Breast epithelium (tissue), 4 donors: ENCODE measurements at regions not wholly inside any gene's neighbourhood (a gene's known extent, or its start where the extent isn't known, plus 50 kb on each side); places are given as distances from the start of the nearest gene placed in this dataset.

ENCODE experiments used
- DNase-seq, 2 donors: peaks; one replicate each; pipeline ENCODE4 v3.0.0-alpha.2; 2019; ENCODE audit warnings: low spot score in 2 of 2
- H3K27ac ChIP-seq, 2 donors: fragments of 200-600 bp; sonication (generic) in 1 of 2; one replicate each; pipeline ENCODE4 v1.5.1; 2016 to 2019; ENCODE audit warnings: mild to moderate bottlenecking in 1 of 2
- H3K27me3 ChIP-seq, 2 donors: fragments of 200-600 bp; sonication (generic) in 1 of 2; one replicate each; pipeline versions ENCODE4 v1.5.1 to v1.6.0; 2017 to 2019; ENCODE audit warnings: control low read depth in 1 of 2, mild to moderate bottlenecking in 1 of 2
- H3K36me3 ChIP-seq: fragments of 200-600 bp; one replicate; pipeline ENCODE4 v1.5.1; 2019
- H3K4me1 ChIP-seq, 2 donors: fragments of 200-600 bp; sonication (generic); one replicate each; pipeline ENCODE4 v1.5.1; 2016 to 2019; ENCODE audit warnings: control low read depth in 1 of 2
- H3K4me3 ChIP-seq, 3 donors: fragments of 200-600 bp; sonication (generic); 1 replicate in 2 of 3; 2 replicates in 1 of 3; pipeline ENCODE4 v1.5.1; 2016 to 2019; ENCODE audit warnings: mild to moderate bottlenecking in 3 of 3, moderate library complexity in 2 of 3
- H3K9me3 ChIP-seq, 2 donors: fragments of 200-600 bp; sonication (generic) in 1 of 2; one replicate each; pipeline ENCODE4 v1.5.1; 2016 to 2019; ENCODE audit warnings: control low read depth in 1 of 2
- POLR2A ChIP-seq: fragments of 450-650 bp; IDR thresholded peaks from one replicate; pipeline ENCODE4 v1.6.1; 2016; ENCODE audit warnings: antibody characterized with exemption, mild to moderate bottlenecking, moderate library complexity
- POLR2AphosphoS5 ChIP-seq, 3 donors: sonication (generic); formaldehyde crosslinking; IDR thresholded peaks; one replicate each; pipeline ENCODE4 v1.6.1; 2017; ENCODE audit warnings: antibody characterized with exemption in 3 of 3
- intact Hi-C: fragments of 100-400 bp; cut with DNase I; formaldehyde crosslinking; loops from one replicate; pipeline ENCODE4 v1.15.1; 2023; ENCODE audit warnings: low total_unique reads
- TF ChIP-seq, protein P1 (sequence below), 3 donors: fragments of 450-650 bp; IDR thresholded peaks; one replicate each; pipeline ENCODE4 v1.5.1; 2016 to 2017; ENCODE audit warnings: antibody characterized with exemption in 3 of 3, mild to moderate bottlenecking in 3 of 3, moderate library complexity in 3 of 3

DNA sequence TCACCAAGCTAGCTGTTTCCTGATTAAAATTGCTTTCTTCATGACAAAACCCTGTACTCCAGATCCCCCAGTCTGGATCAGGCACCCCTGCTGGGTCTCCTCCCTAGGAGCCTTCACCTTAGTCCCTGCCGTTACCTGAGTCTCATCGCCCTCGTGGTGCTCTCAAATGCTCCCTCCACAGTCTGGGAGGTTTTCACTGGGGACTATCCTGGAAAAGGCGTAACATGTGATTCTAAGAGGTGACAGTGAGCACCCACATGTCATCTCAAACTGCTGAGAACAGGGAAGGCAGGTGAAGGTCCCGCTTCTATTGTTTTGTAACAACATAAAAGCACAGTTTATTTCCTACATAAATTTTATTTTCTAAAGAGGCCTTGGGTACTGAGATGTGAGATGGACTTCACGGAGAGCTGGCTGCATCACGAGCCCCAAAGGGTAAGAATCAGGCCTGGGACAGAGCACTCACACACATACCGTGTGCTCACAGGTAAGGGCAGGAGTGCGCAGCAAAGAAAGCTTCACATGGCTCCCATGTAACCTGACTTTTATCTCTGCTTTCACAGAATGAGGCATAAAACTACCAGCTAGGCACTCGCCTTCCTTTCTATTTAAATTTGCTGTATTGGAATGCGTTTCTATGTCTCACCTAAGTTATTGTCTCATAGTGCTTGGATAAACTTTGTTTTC lies 531.5 kb downstream of the RNF144A start:
- TF ChIP-seq, protein P1, sequence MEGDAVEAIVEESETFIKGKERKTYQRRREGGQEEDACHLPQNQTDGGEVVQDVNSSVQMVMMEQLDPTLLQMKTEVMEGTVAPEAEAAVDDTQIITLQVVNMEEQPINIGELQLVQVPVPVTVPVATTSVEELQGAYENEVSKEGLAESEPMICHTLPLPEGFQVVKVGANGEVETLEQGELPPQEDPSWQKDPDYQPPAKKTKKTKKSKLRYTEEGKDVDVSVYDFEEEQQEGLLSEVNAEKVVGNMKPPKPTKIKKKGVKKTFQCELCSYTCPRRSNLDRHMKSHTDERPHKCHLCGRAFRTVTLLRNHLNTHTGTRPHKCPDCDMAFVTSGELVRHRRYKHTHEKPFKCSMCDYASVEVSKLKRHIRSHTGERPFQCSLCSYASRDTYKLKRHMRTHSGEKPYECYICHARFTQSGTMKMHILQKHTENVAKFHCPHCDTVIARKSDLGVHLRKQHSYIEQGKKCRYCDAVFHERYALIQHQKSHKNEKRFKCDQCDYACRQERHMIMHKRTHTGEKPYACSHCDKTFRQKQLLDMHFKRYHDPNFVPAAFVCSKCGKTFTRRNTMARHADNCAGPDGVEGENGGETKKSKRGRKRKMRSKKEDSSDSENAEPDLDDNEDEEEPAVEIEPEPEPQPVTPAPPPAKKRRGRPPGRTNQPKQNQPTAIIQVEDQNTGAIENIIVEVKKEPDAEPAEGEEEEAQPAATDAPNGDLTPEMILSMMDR (IDR thresholded peaks at IDR 0.05) = no peak
- no peak for TF ChIP-seq POLR2AphosphoS5 (IDR thresholded peaks at IDR 0.05)
- no peak for TF ChIP-seq POLR2A
- Histone ChIP-seq H3K4me3 (no peak overlapping the region), H3K27me3 (no peaks in the 10 kb centered on the region), H3K27ac (no peak overlapping the region), H3K4me1 (no peaks in the 10 kb centered on the region), H3K36me3 (no peaks in the 10 kb centered on the region), H3K9me3 (no peaks in the 10 kb centered on the region)
- intact Hi-C loops = no loop called here
- no peak for DNase-seq

GRCh38 chr2:7449298-7449697 lies 532.1 kb downstream of the RNF144A start:
- H3K4me1 ChIP-seq = no peaks in the 10 kb centered on the region
- intact Hi-C loops = no loop called here
- no peaks in the 10 kb centered on the region for H3K9me3 ChIP-seq
- H3K27me3 ChIP-seq = no peaks in the 10 kb centered on the region
- H3K36me3 ChIP-seq = no peaks in the 10 kb centered on the region
- H3K27ac ChIP-seq = no peak overlapping the region
- TF ChIP-seq POLR2A = no peak
- H3K4me3 ChIP-seq = no peak overlapping the region
- no peak for DNase-seq

GRCh38 chr2:7450188-7450832 lies 533.1 kb downstream of the RNF144A start:
- Histone ChIP-seq H3K36me3 (no peaks in the 10 kb centered on the region), H3K4me3 (no peak overlapping the region), H3K4me1 (no peaks in the 10 kb centered on the region), H3K27me3 (no peaks in the 10 kb centered on the region), H3K9me3 (no peaks in the 10 kb centered on the region), H3K27ac (no peak overlapping the region)
- intact Hi-C loops = no loop called here
- no peak for DNase-seq
- TF ChIP-seq, protein P1 (IDR thresholded peaks at IDR 0.05) = no peak
- TF ChIP-seq POLR2A = no peak

GRCh38 chr2:7450833-7451190 lies 533.6 kb downstream of the RNF144A start:
- intact Hi-C loops = no loop called here
- Histone ChIP-seq H3K4me1 (no peaks in the 10 kb centered on the region), H3K27me3 (no peaks in the 10 kb centered on the region), H3K9me3 (no peaks in the 10 kb centered on the region), H3K27ac (no peak overlapping the region), H3K4me3 (no peak overlapping the region), H3K36me3 (no peaks in the 10 kb centered on the region)
- DNase-seq = no peak
- TF ChIP-seq POLR2A = no peak
- no peak for TF ChIP-seq POLR2AphosphoS5 (IDR thresholded peaks at IDR 0.05)

GRCh38 chr2:7452110-7452876 lies 535.1 kb downstream of the RNF144A start:
- H3K4me1 ChIP-seq = no peaks in the 10 kb centered on the region
- intact Hi-C loops = no loop called here
- TF ChIP-seq POLR2A (no peak), POLR2AphosphoS5 (IDR thresholded peaks at IDR 0.05) (no peak)
- TF ChIP-seq, protein P1 (IDR thresholded peaks at IDR 0.05) = no peak
- no peaks in the 10 kb centered on the region for H3K9me3 ChIP-seq
- H3K27me3 ChIP-seq = no peaks in the 10 kb centered on the region
- H3K4me3 ChIP-seq = no peak overlapping the region
- H3K36me3 ChIP-seq = no peaks in the 10 kb centered on the region
- no peak overlapping the region for H3K27ac ChIP-seq
- no peak for DNase-seq

DNA sequence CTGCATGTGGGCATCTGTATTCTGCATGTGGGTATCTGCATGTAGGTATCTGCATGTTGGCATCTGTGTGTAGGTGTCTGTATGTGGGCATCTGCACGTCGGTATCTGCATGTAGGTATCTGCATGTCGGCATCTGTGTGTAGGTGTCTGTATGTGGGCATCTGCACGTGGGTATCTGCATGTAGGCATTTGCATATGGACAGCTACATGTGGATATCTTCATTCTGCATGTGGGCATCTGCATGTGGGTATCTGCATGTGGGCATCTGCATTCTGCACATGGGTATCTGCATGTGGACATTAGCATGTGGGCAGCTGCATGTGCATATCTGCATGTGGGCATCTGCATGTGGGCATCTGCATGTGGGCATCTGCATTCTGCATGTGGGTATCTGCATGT lies 537.4 kb downstream of the RNF144A start:
- no peak for TF ChIP-seq POLR2A
- TF ChIP-seq, protein P1 (IDR thresholded peaks at IDR 0.05) = no peak
- no peak for TF ChIP-seq POLR2AphosphoS5 (IDR thresholded peaks at IDR 0.05)
- intact Hi-C loops = no loop called here

More for the DNA sequence above, 537.4 kb downstream of the RNF144A start:
- DNase-seq = no peak
- no peak overlapping the region for H3K27ac ChIP-seq
- H3K9me3 ChIP-seq = no peaks in the 10 kb centered on the region
- no peaks in the 10 kb centered on the region for H3K27me3 ChIP-seq
- no peaks in the 10 kb centered on the region for H3K4me1 ChIP-seq
- no peaks in the 10 kb centered on the region for H3K36me3 ChIP-seq
- no peak overlapping the region for H3K4me3 ChIP-seq
